ENCODE measurements at regions not wholly inside any gene's neighbourhood (a gene's known extent, or its start where the extent isn't known, plus 50 kb on each side); places are given as distances from the start of the nearest gene placed in this dataset.

DNA sequence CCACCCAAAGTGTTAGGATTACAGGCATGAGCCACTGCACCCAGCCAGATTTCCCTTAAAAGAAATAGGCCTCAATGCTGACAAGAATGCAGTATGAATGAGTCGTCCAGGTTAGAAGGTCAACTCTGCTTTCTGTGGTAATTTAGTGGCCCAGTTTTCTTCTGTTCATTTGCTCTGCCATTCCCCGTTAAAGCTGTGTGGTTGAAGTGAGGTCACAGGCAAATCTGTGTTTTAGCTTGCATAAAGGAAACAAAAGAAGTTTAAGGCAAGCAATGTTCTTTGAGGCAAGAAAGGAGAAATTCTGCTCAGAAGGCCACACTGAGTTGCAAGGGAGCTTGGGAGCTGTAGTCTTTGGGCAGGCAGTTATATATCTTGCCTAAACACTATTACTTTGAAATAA, 176.8 kb downstream of the LARP7 start:
- TF ChIP-seq, protein P1, sequence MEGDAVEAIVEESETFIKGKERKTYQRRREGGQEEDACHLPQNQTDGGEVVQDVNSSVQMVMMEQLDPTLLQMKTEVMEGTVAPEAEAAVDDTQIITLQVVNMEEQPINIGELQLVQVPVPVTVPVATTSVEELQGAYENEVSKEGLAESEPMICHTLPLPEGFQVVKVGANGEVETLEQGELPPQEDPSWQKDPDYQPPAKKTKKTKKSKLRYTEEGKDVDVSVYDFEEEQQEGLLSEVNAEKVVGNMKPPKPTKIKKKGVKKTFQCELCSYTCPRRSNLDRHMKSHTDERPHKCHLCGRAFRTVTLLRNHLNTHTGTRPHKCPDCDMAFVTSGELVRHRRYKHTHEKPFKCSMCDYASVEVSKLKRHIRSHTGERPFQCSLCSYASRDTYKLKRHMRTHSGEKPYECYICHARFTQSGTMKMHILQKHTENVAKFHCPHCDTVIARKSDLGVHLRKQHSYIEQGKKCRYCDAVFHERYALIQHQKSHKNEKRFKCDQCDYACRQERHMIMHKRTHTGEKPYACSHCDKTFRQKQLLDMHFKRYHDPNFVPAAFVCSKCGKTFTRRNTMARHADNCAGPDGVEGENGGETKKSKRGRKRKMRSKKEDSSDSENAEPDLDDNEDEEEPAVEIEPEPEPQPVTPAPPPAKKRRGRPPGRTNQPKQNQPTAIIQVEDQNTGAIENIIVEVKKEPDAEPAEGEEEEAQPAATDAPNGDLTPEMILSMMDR (IDR thresholded peaks at IDR 0.05; ENCODE audit: poor library complexity, severe bottlenecking): no peak
- TF ChIP-seq EP300 (conservative IDR thresholded peaks at IDR 0.05; ENCODE audit: poor library complexity, severe bottlenecking) (no peak), MXI1 (conservative IDR thresholded peaks at IDR 0.05; ENCODE audit: poor library complexity, severe bottlenecking) (no peak), TAF1 (IDR thresholded peaks at IDR 0.05; ENCODE audit: low read depth) (no peak), EZH2 (IDR thresholded peaks at IDR 0.05; ENCODE audit: borderline replicate concordance, insufficient read depth, low read length, poor library complexity, severe bottlenecking) (no peak), SMC3 (conservative IDR thresholded peaks at IDR 0.05; ENCODE audit: poor library complexity) (no peak)

Data from neural cell (in vitro differentiated cells).